Choroid plexus epithelial cell (primary cell): ENCODE measurements at regions not wholly inside any gene's neighbourhood (a gene's known extent, or its start where the extent isn't known, plus 50 kb on each side); places are given as distances from the start of the nearest gene placed in this dataset.
"Not testable (repeated sequence)": the region's sequence is repeated elsewhere in the genome, so short reads cannot be mapped to it uniquely, and the experiment has no call there.

Experiments used
- DNase-seq: peaks from one replicate; pipeline ENCODE4 v3.0.0-alpha.2; 2010; ENCODE audit warnings: low read depth
- H3K4me3 ChIP-seq: 2 replicates; pipeline ENCODE4 v1.5.1; 2011; ENCODE audit warnings: low read depth, mild to moderate bottlenecking, control low read depth, low read length, moderate library complexity
- CTCF ChIP-seq: conservative IDR thresholded peaks from 2 replicates; pipeline ENCODE4 v1.5.1; 2011; ENCODE audit warnings: low read depth, mild to moderate bottlenecking, control low read depth, inconsistent platforms, low read length, moderate library complexity

GRCh38 chr2:109669731-109670130 lies 55.6 kb downstream of the SOWAHC start:
- DNase-seq = no peak
- no peak for TF ChIP-seq CTCF
- no peak overlapping the region for H3K4me3 ChIP-seq

GRCh38 chr2:109670556-109671411 lies 56.6 kb downstream of the SOWAHC start:
- DNase-seq = no peak
- no peak for TF ChIP-seq CTCF
- no peak overlapping the region for H3K4me3 ChIP-seq

GRCh38 chr2:109674894-109675534 lies 60.9 kb downstream of the SOWAHC start:
- no peak overlapping the region for H3K4me3 ChIP-seq
- no peak for DNase-seq
- no peak for TF ChIP-seq CTCF

- H3K4me3 ChIP-seq = no peak overlapping the region
- DNase-seq = no peak
- TF ChIP-seq CTCF = no peak
Measured at GRCh38 chr2:109675666-109676345, 61.6 kb downstream of the SOWAHC start.

DNA sequence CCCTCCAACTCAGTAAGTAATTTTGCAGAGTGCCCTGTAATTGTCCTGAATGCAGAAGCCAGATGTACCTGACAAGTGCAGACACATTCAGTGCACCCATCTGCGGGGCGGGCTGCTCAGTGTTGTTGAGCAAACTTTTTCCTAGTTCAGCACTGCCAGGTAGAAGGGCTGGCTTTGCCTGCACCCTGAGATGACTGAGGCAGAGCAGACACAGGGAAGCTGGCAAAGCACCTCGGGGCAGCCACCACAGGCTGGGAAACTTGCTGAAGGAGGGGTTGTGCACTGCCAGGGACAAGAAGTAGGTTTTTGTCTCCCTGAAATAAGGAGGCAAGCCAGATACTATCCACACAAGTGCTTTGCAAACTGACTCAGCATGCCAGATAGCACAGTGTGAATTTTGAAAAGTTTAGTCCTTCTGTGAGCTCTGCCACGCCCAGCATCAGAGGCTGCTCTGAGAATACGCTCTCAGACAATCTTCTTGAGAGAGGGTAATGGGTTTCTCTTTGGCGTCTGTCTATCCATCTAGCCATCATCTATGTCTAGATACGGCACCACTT lies 62.3 kb downstream of the SOWAHC start:
- no peak overlapping the region for H3K4me3 ChIP-seq
- no peak for DNase-seq
- no peak for TF ChIP-seq CTCF

DNA sequence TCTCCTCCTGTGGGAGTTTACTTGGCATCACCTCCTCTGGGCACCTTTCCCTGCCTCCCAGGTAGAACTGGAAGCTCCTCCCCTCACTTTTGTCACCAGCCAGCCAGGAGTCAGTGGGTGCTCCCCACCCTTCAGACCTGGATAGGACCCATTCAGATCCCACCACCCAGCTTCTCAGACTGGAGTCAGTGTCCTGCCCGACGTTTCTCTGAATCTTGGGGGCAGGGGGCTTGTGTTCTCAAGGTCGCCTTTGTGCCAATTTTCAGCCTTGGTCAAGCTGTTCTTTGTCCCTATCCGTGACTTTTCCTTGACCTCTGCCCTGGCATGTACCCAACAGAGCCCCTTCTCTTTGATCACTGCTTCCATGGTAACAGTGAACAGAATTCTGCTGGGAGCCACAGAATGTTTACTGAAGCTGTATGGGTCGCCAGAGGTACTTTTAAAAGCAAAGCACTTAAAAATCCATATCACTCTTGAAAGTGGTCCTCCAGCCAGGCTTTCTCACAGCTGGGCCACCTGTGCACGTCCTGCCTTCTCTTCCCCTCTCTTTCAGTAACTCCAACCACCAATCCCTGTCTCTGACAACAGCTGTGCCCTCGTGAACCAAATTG lies 63.1 kb downstream of the SOWAHC start:
- H3K4me3 ChIP-seq, DNase-seq: not testable (repeated sequence)
